ENCODE measurements at regions not wholly inside any gene's neighbourhood (a gene's known extent, or its start where the extent isn't known, plus 50 kb on each side); places are given as distances from the start of the nearest gene placed in this dataset.
"Not testable (repeated sequence)": the region's sequence is repeated elsewhere in the genome, so short reads cannot be mapped to it uniquely, and the experiment has no call there.

DNA sequence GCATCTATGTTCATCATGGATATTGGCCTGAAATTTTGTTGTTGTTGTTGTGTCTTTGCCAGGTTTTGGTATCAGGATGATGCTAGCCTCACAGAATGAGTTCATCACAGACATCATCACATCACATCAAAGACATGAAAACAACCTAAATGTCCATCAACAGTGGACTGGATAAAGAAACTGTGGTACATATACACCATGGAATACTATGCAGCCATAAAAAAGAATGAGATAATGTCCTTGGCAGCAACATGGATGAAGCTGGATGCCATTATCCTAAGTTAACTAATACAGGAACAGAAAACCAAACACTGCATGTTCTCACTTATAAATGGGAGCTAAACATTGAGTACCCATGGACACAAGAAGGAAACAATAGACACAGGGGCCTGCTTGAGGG is 85.7 kb upstream of the MAPRE2 start:
- H3K18ac ChIP-seq (ENCODE audit: low read length); H3K9ac ChIP-seq (ENCODE audit: low read length); H3K27me3 ChIP-seq (ENCODE audit: insufficient read depth, low read length, poor library complexity); H3K79me2 ChIP-seq (ENCODE audit: control insufficient read depth, insufficient read depth, low read length); H3K56ac ChIP-seq (ENCODE audit: low read length); H2BK15ac ChIP-seq (replicated peaks; ENCODE audit: low read depth); H3K36me3 ChIP-seq (ENCODE audit: control insufficient read depth, insufficient read depth, low read length); H3K4me3 ChIP-seq (ENCODE audit: low read length); H4K5ac ChIP-seq (ENCODE audit: low read length); H3K79me1 ChIP-seq (ENCODE audit: low read length); DNase-seq; H4K8ac ChIP-seq (ENCODE audit: low read depth, low read length); H2AK5ac ChIP-seq (ENCODE audit: low read length); H3K4me1 ChIP-seq (ENCODE audit: control insufficient read depth, low read depth, low read length); H3K4ac ChIP-seq (ENCODE audit: low read depth, low read length); H3K23ac ChIP-seq (ENCODE audit: low read length); H2BK5ac ChIP-seq (ENCODE audit: low read length); H2BK120ac ChIP-seq (ENCODE audit: low read depth, low read length); H3K27ac ChIP-seq (ENCODE audit: low read depth, low read length); H3K4me2 ChIP-seq (ENCODE audit: low read length): not testable (repeated sequence)

- H3K18ac ChIP-seq (ENCODE audit: low read length), result no peak overlapping the region
- no peak overlapping the region for H3K56ac ChIP-seq (ENCODE audit: low read length)
- H3K27ac ChIP-seq (ENCODE audit: low read depth, low read length), result no peak overlapping the region
These were observed 84.5 kb upstream of the MAPRE2 start for GRCh38 chr18:34956663-34957062.

DNA sequence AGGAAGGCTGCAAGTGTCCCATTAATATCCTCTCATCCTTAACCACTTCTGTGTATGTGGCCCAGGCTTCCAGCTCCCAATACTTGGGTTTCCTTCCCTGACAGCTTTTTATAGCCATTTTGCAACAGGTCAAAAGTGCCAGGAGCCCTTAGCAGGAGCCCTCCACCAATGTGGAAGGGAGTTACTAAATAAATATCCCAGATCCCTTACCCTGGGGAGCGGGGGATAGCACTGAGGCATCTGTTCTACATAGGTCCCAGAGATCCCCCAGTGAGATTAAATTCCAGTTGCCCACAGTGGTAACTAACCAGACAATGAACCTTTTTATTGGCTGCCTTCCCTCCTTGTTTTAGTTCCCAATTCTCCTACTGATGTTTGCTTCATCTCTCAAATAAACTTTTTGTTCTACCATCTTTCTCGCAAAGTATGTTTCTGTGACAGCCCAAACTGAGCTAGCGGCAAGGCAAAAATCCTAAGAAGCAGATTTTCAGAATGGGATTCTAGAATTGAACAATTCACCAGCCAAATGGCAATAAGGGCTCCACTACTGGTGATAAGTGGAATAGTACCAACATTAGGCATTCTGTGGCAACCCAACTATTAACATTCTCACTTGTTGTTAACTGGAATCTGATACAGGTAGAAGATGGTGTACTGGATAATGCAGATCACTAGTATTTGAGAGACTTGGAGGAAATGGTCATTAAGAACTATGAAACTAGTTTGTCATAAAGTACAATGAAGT is 83.9 kb upstream of the MAPRE2 start:
- peaks cover 2% of the 10 kb centered on the region for H3K4me1 ChIP-seq (ENCODE audit: control insufficient read depth, low read depth, low read length)
- H2BK15ac ChIP-seq (replicated peaks; ENCODE audit: low read depth), result no peak overlapping the region
- WGBS (ENCODE audit: extremely low coverage, insufficient coverage, low lambda C conversion rate), result no CpG with 5 or more reads among the region's 3 CpGs
- no peak overlapping the region for H4K5ac ChIP-seq (ENCODE audit: low read length)
- H2AK5ac ChIP-seq (ENCODE audit: low read length), result no peak overlapping the region
- no peak overlapping the region for H3K4me2 ChIP-seq (ENCODE audit: low read length)
- no peaks in the 10 kb centered on the region for H3K79me2 ChIP-seq (ENCODE audit: control insufficient read depth, insufficient read depth, low read length)
- no peak overlapping the region for H3K9ac ChIP-seq (ENCODE audit: low read length)
- no peak overlapping the region for H3K56ac ChIP-seq (ENCODE audit: low read length)
- H3K27me3 ChIP-seq (ENCODE audit: insufficient read depth, low read length, poor library complexity), result no peaks in the 10 kb centered on the region
- H3K4ac ChIP-seq (ENCODE audit: low read depth, low read length), result no peak overlapping the region
- no peak overlapping the region for H3K4me3 ChIP-seq (ENCODE audit: low read length)
- H3K27ac ChIP-seq (ENCODE audit: low read depth, low read length), result no peak overlapping the region
- H3K79me1 ChIP-seq (ENCODE audit: low read length), result no peaks in the 10 kb centered on the region
- no peak overlapping the region for H2BK120ac ChIP-seq (ENCODE audit: low read depth, low read length)
- no peak overlapping the region for H4K8ac ChIP-seq (ENCODE audit: low read depth, low read length)
- no peak overlapping the region for H3K23ac ChIP-seq (ENCODE audit: low read length)
- DNase-seq, result peak; percentile 72
- H3K36me3 ChIP-seq (ENCODE audit: control insufficient read depth, insufficient read depth, low read length), result no peaks in the 10 kb centered on the region
- no peak overlapping the region for H3K18ac ChIP-seq (ENCODE audit: low read length)
- no peak overlapping the region for H2BK5ac ChIP-seq (ENCODE audit: low read length)

More at GRCh38 chr18:34956663-34957062, 84.5 kb upstream of the MAPRE2 start:
- DNase-seq, result no peak
- H3K79me2 ChIP-seq (ENCODE audit: control insufficient read depth, insufficient read depth, low read length), result no peaks in the 10 kb centered on the region
- no peak overlapping the region for H3K9ac ChIP-seq (ENCODE audit: low read length)
- H4K5ac ChIP-seq (ENCODE audit: low read length), result no peak overlapping the region
- H3K23ac ChIP-seq (ENCODE audit: low read length), result no peak overlapping the region
- peaks cover 2% of the 10 kb centered on the region for H3K4me1 ChIP-seq (ENCODE audit: control insufficient read depth, low read depth, low read length)
- H3K4me3 ChIP-seq (ENCODE audit: low read length), result no peak overlapping the region
- no peak overlapping the region for H2BK15ac ChIP-seq (replicated peaks; ENCODE audit: low read depth)
- no peaks in the 10 kb centered on the region for H3K27me3 ChIP-seq (ENCODE audit: insufficient read depth, low read length, poor library complexity)
- H3K4ac ChIP-seq (ENCODE audit: low read depth, low read length), result no peak overlapping the region
- no peak overlapping the region for H2AK5ac ChIP-seq (ENCODE audit: low read length)
- H4K8ac ChIP-seq (ENCODE audit: low read depth, low read length), result no peak overlapping the region
- no peaks in the 10 kb centered on the region for H3K79me1 ChIP-seq (ENCODE audit: low read length)
- H2BK5ac ChIP-seq (ENCODE audit: low read length), result no peak overlapping the region
- no peak overlapping the region for H3K4me2 ChIP-seq (ENCODE audit: low read length)
- no peaks in the 10 kb centered on the region for H3K36me3 ChIP-seq (ENCODE audit: control insufficient read depth, insufficient read depth, low read length)
- H2BK120ac ChIP-seq (ENCODE audit: low read depth, low read length), result no peak overlapping the region

DNA sequence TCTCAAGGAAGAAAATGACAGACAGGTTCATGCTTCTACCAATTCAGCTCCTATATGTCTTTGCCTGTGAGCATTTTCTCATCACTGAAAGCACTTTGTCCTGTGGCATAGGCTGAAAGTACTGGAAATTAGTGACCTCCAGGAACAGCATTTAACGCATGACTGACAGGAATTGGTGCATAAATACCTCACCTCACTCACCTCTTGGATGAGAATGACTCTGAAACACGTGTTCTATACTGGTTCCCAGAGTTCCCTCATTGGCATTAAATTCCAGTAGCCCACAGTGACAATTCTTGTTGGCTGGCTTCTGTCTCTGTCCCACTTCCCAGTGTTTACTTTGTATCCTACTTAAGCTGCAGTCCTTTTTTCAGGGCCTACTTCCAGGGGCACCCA is 83.4 kb upstream of the MAPRE2 start:
- Histone ChIP-seq H3K9ac (ENCODE audit: low read length) (no peak overlapping the region), H3K4me1 (ENCODE audit: control insufficient read depth, low read depth, low read length) (peaks cover 2% of the 10 kb centered on the region), H3K27ac (ENCODE audit: low read depth, low read length) (no peak overlapping the region), H3K79me2 (ENCODE audit: control insufficient read depth, insufficient read depth, low read length) (no peaks in the 10 kb centered on the region), H2BK5ac (ENCODE audit: low read length) (no peak overlapping the region), H3K4me2 (ENCODE audit: low read length) (no peak overlapping the region), H3K18ac (ENCODE audit: low read length) (no peak overlapping the region), H3K4me3 (ENCODE audit: low read length) (no peak overlapping the region), H3K56ac (ENCODE audit: low read length) (no peak overlapping the region), H3K27me3 (ENCODE audit: insufficient read depth, low read length, poor library complexity) (no peaks in the 10 kb centered on the region), H2BK120ac (ENCODE audit: low read depth, low read length) (no peak overlapping the region), H3K23ac (ENCODE audit: low read length) (no peak overlapping the region), H3K36me3 (ENCODE audit: control insufficient read depth, insufficient read depth, low read length) (no peaks in the 10 kb centered on the region), H3K4ac (ENCODE audit: low read depth, low read length) (no peak overlapping the region), H4K8ac (ENCODE audit: low read depth, low read length) (no peak overlapping the region), H2AK5ac (ENCODE audit: low read length) (no peak overlapping the region), H3K79me1 (ENCODE audit: low read length) (no peaks in the 10 kb centered on the region), H2BK15ac (replicated peaks; ENCODE audit: low read depth) (no peak overlapping the region), H4K5ac (ENCODE audit: low read length) (no peak overlapping the region)
- no CpG with 5 or more reads among the region's 2 CpGs for WGBS (ENCODE audit: extremely low coverage, insufficient coverage, low lambda C conversion rate)
- peak; percentile 3 for DNase-seq

GRCh38 chr18:34959211-34959829 is 81.9 kb upstream of the MAPRE2 start:
- Histone ChIP-seq H3K27ac (ENCODE audit: low read depth, low read length) (no peak overlapping the region), H4K8ac (ENCODE audit: low read depth, low read length) (no peak overlapping the region)

GRCh38 chr18:34959989-34960388 is 81.2 kb upstream of the MAPRE2 start:
- Histone ChIP-seq H2BK120ac (ENCODE audit: low read depth, low read length) (no peak overlapping the region), H3K4me1 (ENCODE audit: control insufficient read depth, low read depth, low read length) (peaks cover 2% of the 10 kb centered on the region), H3K9ac (ENCODE audit: low read length) (no peak overlapping the region), H3K27me3 (ENCODE audit: insufficient read depth, low read length, poor library complexity) (no peaks in the 10 kb centered on the region), H3K18ac (ENCODE audit: low read length) (no peak overlapping the region), H3K27ac (ENCODE audit: low read depth, low read length) (no peak overlapping the region), H2BK15ac (replicated peaks; ENCODE audit: low read depth) (no peak overlapping the region), H2AK5ac (ENCODE audit: low read length) (no peak overlapping the region), H4K5ac (ENCODE audit: low read length) (no peak overlapping the region), H3K23ac (ENCODE audit: low read length) (no peak overlapping the region), H3K79me2 (ENCODE audit: control insufficient read depth, insufficient read depth, low read length) (no peaks in the 10 kb centered on the region), H3K56ac (ENCODE audit: low read length) (no peak overlapping the region), H3K79me1 (ENCODE audit: low read length) (no peaks in the 10 kb centered on the region), H4K8ac (ENCODE audit: low read depth, low read length) (no peak overlapping the region), H3K4me2 (ENCODE audit: low read length) (no peak overlapping the region), H3K4me3 (ENCODE audit: low read length) (no peak overlapping the region), H3K36me3 (ENCODE audit: control insufficient read depth, insufficient read depth, low read length) (no peaks in the 10 kb centered on the region), H2BK5ac (ENCODE audit: low read length) (no peak overlapping the region), H3K4ac (ENCODE audit: low read depth, low read length) (no peak overlapping the region)
- no CpG with 5 or more reads among the region's 4 CpGs for WGBS (ENCODE audit: extremely low coverage, insufficient coverage, low lambda C conversion rate)
- peak; percentile 7 for DNase-seq

More at GRCh38 chr18:34959211-34959829, 81.9 kb upstream of the MAPRE2 start:
- Histone ChIP-seq H3K56ac (ENCODE audit: low read length) (no peak overlapping the region), H3K9ac (ENCODE audit: low read length) (no peak overlapping the region), H2BK5ac (ENCODE audit: low read length) (no peak overlapping the region), H2BK120ac (ENCODE audit: low read depth, low read length) (no peak overlapping the region), H4K5ac (ENCODE audit: low read length) (no peak overlapping the region), H3K4ac (ENCODE audit: low read depth, low read length) (no peak overlapping the region), H3K4me1 (ENCODE audit: control insufficient read depth, low read depth, low read length) (peaks cover 2% of the 10 kb centered on the region), H3K4me3 (ENCODE audit: low read length) (no peak overlapping the region), H3K36me3 (ENCODE audit: control insufficient read depth, insufficient read depth, low read length) (no peaks in the 10 kb centered on the region), H3K4me2 (ENCODE audit: low read length) (no peak overlapping the region), H3K27me3 (ENCODE audit: insufficient read depth, low read length, poor library complexity) (no peaks in the 10 kb centered on the region), H3K79me1 (ENCODE audit: low read length) (no peaks in the 10 kb centered on the region), H3K79me2 (ENCODE audit: control insufficient read depth, insufficient read depth, low read length) (no peaks in the 10 kb centered on the region), H2AK5ac (ENCODE audit: low read length) (no peak overlapping the region), H2BK15ac (replicated peaks; ENCODE audit: low read depth) (no peak overlapping the region), H3K18ac (ENCODE audit: low read length) (no peak overlapping the region), H3K23ac (ENCODE audit: low read length) (no peak overlapping the region)
- no CpG with 5 or more reads among the region's 1 CpG for WGBS (ENCODE audit: extremely low coverage, insufficient coverage, low lambda C conversion rate)
- no peak for DNase-seq
